Upper lobe of right lung (tissue), 1 donor: ENCODE measurements at regions not wholly inside any gene's neighbourhood (a gene's known extent, or its start where the extent isn't known, plus 50 kb on each side); places are given as distances from the start of the nearest gene placed in this dataset.

Experiments
- ATAC-seq: fragments of 200-7000 bp; cut with Tn5 transposase; one replicate; pipeline ENCODE4 v1.9.1; 2020; ENCODE audit warnings: mild to moderate bottlenecking, moderate library complexity
- DNase-seq: peaks from one replicate; pipeline ENCODE4 v3.0.0-alpha.2; 2020
- H3K27ac ChIP-seq: fragments of 200-600 bp; one replicate; pipeline ENCODE4 v1.8.0; 2022
- H3K27me3 ChIP-seq: fragments of 200-600 bp; one replicate; pipeline ENCODE4 v1.8.0; 2022; ENCODE audit warnings: mild to moderate bottlenecking
- H3K36me3 ChIP-seq: fragments of 200-600 bp; one replicate; pipeline ENCODE4 v1.8.0; 2022
- H3K4me1 ChIP-seq: fragments of 200-600 bp; one replicate; pipeline ENCODE4 v1.8.0; 2022
- H3K4me3 ChIP-seq: fragments of 200-600 bp; one replicate; pipeline ENCODE4 v1.8.0; 2022; ENCODE audit warnings: mild to moderate bottlenecking
- H3K9me3 ChIP-seq: fragments of 200-600 bp; one replicate; pipeline ENCODE4 v1.8.0; 2022
- intact Hi-C: fragments of 100-400 bp; cut with DNase I; formaldehyde crosslinking; loops from one replicate; pipeline ENCODE4 v1.11.0; 2022
- TF ChIP-seq, protein P1 (sequence below): fragments of 200-600 bp; IDR thresholded peaks from one replicate; pipeline ENCODE4 v1.8.0; 2022; ENCODE audit warnings: antibody characterized with exemption
- donor health status: DM: no; HTN: yes; CAD: no; lungs with severe emphysema.

DNA sequence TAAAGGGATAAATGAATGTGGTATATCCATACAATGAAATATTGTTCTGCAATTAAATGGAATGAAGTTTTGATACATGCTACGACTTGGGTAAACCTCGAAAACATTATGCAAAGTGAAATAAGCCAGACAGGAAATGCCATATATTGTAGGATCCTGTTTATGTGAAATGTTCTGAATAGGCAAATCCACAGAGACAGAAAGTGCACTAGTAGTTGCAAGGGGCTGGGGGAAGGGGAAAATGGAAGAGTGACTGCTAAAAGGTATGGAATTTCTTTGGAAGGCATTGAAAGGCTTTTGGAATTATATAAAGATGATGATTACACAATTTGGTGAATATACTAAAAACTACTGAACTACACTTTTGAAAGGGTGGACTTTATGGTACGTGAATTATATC, 97.0 kb downstream of the FOXD1 start:
- Histone ChIP-seq H3K27ac (no peak overlapping the region), H3K4me1 (no peaks in the 10 kb centered on the region), H3K4me3 (no peak overlapping the region), H3K9me3 (no peaks in the 10 kb centered on the region), H3K27me3 (peaks cover 13% of the 10 kb centered on the region), H3K36me3 (no peaks in the 10 kb centered on the region)
- DNase-seq (no peak), ATAC-seq (no peak)
- intact Hi-C loops: no loop called here
- TF ChIP-seq, protein P1, sequence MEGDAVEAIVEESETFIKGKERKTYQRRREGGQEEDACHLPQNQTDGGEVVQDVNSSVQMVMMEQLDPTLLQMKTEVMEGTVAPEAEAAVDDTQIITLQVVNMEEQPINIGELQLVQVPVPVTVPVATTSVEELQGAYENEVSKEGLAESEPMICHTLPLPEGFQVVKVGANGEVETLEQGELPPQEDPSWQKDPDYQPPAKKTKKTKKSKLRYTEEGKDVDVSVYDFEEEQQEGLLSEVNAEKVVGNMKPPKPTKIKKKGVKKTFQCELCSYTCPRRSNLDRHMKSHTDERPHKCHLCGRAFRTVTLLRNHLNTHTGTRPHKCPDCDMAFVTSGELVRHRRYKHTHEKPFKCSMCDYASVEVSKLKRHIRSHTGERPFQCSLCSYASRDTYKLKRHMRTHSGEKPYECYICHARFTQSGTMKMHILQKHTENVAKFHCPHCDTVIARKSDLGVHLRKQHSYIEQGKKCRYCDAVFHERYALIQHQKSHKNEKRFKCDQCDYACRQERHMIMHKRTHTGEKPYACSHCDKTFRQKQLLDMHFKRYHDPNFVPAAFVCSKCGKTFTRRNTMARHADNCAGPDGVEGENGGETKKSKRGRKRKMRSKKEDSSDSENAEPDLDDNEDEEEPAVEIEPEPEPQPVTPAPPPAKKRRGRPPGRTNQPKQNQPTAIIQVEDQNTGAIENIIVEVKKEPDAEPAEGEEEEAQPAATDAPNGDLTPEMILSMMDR: no peak

DNA sequence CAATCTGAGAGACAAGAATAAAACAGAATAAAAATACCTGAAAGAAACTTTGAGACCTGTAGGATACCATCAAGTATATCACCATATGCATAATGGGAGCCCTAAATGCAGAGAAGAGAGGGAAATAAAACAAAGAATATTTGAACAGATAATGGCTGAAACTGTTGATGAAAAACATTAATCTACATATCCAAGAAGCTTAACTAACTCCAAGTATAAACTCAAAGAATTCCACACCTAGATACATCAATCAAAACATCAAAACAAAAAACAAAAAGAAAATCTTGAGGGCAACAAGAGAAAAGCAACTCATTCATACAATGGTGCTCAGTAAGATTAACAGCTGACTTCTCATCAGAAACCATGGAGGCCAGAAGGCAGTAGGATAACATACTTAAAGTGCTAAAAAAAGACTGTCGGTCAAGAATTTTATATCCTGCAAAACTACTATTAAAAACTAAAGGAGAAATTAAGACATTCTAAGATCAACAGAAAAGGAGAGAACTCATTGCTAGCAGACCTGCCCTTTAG, 101.6 kb downstream of the FOXD1 start:
- Histone ChIP-seq H3K27me3 (no peaks in the 10 kb centered on the region), H3K4me3 (no peak overlapping the region), H3K36me3 (no peaks in the 10 kb centered on the region), H3K4me1 (no peaks in the 10 kb centered on the region), H3K27ac (no peak overlapping the region), H3K9me3 (no peaks in the 10 kb centered on the region)
- ATAC-seq (no peak), DNase-seq (no peak)
- TF ChIP-seq, protein P1: no peak
- intact Hi-C loops: no loop called here

DNA sequence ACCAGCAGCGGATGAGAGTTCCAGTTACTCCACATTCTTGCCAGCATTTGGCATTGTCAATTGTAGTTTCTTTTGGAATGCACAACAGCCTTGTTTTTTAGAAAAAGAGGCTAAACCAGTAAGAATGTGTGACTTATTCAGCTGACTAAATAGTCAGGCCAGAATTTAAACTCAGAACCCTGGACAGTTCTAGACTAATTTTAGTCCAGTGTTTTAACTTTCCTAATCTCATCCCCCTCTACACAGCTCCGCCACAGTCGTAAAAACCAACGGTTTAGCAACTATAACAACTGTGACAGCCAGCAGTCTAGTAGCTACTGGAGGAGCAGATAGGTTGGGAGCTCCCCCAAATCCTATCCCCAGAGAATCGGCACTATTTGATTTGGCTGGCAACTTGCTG, 103.7 kb downstream of the FOXD1 start:
- no peak overlapping the region for H3K27ac ChIP-seq
- H3K4me1 ChIP-seq: no peaks in the 10 kb centered on the region
- H3K4me3 ChIP-seq: no peak overlapping the region
- H3K9me3 ChIP-seq: no peaks in the 10 kb centered on the region
- DNase-seq (no peak), ATAC-seq (no peak)
- TF ChIP-seq, protein P1: no peak
- no peaks in the 10 kb centered on the region for H3K36me3 ChIP-seq
- intact Hi-C loops: no loop called here
- peaks cover 9% of the 10 kb centered on the region for H3K27me3 ChIP-seq

DNA sequence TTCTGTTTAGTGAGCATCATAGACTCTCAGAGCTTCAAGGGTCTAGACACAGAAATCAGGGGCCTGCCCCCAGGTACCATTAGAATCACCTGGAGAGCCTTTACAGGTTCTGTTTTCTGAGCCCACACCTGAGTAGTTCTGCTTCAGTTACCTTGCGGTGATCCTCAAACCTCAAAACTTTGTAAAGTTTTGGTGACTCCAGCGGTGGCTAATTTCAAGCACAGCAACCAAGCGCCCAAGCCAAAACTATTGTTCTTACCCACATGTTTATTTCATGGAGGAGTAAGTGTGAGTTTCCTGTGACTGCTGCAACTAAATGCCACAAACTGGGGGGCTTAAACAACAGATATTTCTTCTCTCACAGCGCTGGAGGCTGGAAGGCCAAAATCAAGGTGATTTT, 108.9 kb downstream of the FOXD1 start:
- Histone ChIP-seq H3K36me3 (no peaks in the 10 kb centered on the region), H3K27ac (no peak overlapping the region), H3K9me3 (no peaks in the 10 kb centered on the region), H3K4me3 (no peak overlapping the region), H3K27me3 (peaks cover 41% of the 10 kb centered on the region), H3K4me1 (no peaks in the 10 kb centered on the region)
- TF ChIP-seq, protein P1: no peak
- intact Hi-C loops: no loop called here
- DNase-seq: no peak
- ATAC-seq: no peak

DNA sequence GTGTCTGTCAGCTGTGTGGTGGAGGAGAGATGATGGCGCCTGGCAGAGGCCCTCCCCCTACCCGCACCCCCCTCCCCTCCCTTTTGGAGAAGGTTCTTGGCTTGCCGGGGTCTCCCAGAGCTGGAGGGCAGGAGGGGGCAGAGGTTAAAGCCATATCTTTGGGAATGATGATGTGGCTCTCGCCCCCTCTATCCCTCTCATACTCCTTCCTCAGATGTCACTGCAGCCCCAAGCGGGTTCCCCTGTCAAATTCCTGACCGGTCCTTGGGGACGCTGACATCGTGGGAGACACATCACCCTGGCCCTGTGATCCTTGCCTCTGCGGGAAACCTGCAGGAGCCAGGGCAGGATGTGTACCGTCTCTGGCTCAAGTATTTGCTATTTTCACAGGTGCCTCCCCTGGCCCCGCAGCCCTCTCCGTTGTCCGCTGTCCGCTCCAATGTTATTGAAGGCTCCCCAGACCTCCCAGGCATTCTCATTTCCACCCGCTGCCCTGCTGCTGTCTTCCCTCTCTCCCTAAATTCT, 109.5 kb downstream of the FOXD1 start:
- H3K36me3 ChIP-seq: no peaks in the 10 kb centered on the region
- H3K27me3 ChIP-seq: peaks cover 45% of the 10 kb centered on the region
- ATAC-seq (no peak), DNase-seq (no peak)
- H3K27ac ChIP-seq: no peak overlapping the region
- H3K9me3 ChIP-seq: no peaks in the 10 kb centered on the region
- intact Hi-C loops: no loop called here
- H3K4me1 ChIP-seq: no peaks in the 10 kb centered on the region
- H3K4me3 ChIP-seq: no peak overlapping the region
- TF ChIP-seq, protein P1: no peak
